GM21619 (cell line): ENCODE measurements at regions not wholly inside any gene's neighbourhood (a gene's known extent, or its start where the extent isn't known, plus 50 kb on each side); places are given as distances from the start of the nearest gene placed in this dataset.

Experiments
- ATAC-seq: cut with Tn5 transposase; IDR thresholded peaks from one replicate; pipeline ENCODE4 v1.9.1; 2021; ENCODE audit not compliant: unreplicated experiment

DNA sequence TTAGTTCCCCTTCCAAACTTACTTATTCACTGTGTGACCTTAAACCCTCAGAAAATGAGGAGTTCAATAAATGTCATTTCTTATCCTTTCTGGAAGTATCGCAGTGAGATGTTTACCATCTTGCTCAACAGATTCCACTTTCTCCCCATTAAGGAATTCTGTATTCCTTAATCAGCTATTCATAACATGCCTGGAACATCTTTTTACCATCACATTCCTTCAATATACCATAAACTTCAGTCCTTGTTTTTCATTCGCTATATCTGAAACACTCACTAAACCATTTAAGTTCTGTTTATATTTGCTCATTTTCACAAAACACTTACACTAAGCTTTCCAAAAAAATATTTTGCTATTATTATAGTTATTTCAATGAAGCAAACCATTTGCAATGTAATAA, 1158.6 kb downstream of the CDH12 start:
- ATAC-seq: no peak

DNA sequence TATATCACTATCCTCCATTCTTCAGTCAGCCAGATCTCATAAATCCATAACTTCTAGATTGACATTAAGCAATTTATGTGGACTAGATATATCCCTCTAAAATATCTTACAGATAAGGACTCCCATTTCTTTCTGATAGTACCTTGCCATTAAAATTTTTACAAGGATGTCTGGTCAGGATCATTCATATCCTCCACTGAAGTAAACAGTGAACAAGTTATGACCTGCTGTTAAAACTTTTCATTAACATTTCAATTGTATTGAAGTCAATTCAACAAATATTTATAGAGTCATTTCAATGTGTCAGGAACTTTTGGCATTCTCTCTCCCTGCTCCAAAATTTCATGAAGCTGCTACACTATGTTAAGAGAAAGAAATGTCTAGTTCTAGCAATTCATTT, 1159.6 kb downstream of the CDH12 start:
- ATAC-seq: no peak

- no peak for ATAC-seq
Observed at GRCh38 chr5:21689587-21689986, 1163.6 kb downstream of the CDH12 start.

DNA sequence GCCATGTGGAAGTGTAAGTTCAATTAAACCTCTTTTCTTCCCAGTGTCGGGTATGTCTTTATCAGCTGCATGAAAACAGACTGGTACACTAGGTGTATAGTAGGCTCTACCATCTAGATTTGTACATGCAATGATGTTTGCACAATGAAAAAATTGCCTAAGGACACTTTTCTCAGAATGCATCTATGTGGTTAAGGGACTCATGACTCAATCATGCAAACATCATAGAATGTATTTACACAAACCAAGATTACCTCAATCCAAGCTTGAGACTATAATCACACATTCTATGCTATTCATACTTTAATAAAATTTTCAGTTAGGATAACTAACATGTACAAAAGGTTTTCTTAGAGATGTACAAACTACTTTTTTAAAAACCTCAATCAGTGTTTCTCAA, 1164.5 kb downstream of the CDH12 start:
- no peak for ATAC-seq

DNA sequence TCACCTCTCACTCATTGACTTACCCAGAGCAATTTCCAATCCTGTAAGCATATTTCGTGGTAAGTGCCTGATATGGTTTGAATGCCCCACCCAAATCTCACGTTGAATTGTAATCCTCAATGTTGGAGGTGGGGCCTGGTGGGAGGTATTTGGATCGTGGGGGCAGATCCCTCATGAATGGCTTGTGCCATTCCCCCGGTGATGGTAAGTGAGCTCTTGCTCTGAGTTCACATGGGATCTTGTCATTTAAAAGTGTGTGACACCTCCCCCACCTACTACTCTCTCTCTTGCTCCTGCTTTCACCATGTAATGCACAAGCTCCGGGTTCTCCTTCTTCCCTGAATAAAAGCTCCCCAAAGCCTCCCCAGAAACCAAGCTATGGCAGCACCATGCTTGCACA, 1165.5 kb downstream of the CDH12 start:
- no peak for ATAC-seq

DNA sequence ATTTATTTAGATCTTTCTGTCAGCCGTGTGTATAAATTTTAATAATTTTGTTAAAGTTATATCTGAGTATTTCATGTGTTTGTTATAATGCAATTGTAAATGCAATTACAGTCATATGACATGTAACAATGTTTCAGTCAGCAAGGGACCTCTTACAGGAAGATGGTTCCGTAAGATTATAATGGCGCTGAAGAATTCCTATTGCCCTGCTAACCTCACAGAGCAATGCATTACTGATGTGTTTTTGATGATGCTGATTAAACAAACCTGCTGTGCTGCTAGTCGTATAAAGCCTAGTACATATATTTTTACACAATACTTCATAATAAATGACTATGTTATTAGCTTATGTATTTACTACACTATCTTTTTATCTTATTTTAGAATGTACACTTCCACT, 1166.4 kb downstream of the CDH12 start:
- ATAC-seq: no peak

DNA sequence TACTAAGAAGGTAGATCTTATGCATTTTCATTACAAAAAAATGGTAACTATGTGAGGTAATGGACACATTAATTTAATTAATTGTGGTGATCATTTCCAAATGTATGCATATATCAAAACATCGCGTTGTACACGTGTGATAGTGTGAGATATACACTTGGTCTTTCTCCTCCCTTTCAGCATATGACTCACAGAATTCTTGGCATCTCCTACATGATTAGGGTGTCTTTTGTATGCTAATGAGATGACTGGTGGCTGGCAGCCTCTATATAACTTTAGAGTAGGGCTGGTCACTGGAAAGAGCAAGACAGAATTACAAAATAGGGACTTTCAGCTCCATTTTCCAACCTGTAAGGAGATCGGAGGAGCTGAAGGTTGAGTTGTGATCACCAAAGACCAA, 1167.6 kb downstream of the CDH12 start:
- ATAC-seq: no peak

DNA sequence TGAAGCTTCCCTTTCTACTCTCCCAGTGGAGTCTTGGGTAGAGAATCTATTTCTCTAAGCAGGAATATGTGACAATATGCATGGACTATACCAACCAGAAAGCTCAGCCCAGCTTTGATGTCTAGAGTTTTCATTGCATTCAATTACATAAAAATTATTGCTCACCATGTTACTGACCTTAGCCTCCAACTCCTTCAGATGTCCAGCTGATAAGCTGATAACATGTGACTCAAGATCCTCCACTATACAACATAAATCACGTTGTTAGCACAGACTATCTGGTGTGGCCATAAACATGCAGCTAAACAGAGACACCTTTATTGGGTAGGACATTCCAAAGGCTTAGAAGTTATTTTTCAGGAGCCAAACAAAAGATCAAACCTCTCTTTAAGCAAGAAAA, 1168.2 kb downstream of the CDH12 start:
- ATAC-seq: no peak

DNA sequence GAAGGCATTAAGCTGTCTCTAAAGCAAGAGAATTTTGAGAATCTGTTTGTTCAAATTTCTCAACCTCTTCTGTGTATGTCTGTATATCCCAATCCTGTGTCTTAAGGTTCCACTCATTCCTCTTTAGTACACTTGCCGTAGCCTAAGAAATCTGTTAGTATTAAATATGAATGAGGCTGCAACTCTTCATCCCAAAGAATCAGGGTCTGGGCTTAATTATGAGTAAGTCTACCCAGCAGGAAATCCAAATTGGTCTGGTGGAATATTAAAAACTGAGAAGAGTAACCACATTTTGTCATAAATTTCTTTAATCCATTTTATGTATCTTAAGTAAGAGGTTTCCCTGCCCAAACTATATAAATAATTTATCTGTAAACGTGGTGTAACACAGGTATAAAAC, 1171.2 kb downstream of the CDH12 start:
- ATAC-seq: no peak

GRCh38 chr5:21680641-21681040, 1172.5 kb downstream of the CDH12 start:
- no peak for ATAC-seq

DNA sequence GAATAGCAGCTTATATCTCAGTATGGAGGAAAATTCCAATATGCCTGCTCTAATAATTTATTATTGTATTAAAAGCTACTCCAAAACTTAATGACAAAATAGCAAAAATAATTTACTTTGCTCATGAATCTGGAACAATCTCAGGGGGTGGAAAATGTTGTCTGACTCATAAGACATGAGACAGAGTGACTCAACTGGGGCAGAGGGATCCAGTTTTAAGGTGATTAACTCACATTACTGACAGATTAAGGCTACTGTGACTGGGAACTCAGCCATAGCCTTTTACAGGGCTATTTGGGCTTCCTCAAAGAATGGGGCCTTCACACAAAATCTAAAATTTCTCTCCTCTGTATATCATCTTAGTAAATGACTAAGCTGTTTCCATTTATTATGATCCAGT, 1172.9 kb downstream of the CDH12 start:
- no peak for ATAC-seq

- no peak for ATAC-seq
Observed at GRCh38 chr5:21678526-21678925, 1174.6 kb downstream of the CDH12 start.

DNA sequence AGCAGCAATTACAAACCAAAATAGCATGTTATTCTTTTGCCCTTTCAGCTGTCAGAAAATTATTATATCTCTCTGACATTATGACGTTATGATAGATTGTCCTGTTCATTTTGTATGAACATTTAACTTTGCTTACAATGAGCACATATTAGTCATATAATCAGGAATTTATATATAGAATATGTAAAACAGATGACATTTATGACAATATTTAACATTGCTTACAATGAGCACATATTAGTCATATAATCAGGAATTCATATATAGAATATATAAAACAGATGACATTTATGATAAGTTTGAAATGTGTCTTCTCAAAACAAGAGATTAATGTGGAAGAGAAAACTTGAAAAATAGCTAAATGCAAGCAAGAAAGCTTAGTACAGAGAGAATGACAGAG, 1180.2 kb downstream of the CDH12 start:
- no peak for ATAC-seq

DNA sequence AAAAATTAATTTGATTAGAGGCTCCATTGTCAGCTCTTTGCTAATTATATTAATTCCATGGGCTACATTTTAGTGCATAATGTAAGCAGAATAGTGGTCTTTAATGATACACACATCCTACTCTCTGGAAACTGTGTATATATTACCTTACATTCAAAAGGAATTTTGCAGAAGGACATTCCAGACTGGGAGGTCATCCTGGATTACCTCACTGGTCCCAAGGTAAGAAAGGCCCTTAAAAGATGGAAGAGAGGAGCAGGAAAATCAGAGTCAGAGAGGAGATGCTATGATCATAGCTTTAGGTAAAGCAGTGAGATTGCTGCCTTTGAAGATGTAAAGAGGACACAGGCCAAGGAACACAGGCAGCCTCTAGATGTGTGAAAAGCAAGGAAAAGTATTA, 1180.8 kb downstream of the CDH12 start:
- no peak for ATAC-seq

DNA sequence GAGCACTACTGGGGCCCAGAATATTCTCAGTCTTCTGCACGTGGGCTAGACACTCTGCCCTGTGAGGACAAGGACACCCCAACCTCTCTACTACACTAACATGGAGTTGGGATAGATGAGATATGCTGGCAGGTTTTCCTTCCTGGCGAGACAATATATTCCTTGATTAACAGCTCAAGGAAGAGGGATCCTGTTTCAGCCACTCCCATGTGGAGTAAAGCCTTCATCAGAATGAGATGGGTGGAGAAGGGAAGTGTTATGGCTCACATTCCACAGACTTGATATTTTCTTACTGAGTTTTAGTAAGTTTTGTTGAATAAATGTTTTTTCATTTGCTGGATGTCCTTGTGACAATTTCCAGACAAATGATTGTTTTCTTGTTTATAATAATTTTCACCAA, 1187.6 kb downstream of the CDH12 start:
- ATAC-seq: no peak

- no peak for ATAC-seq
Observed at GRCh38 chr5:21663082-21663481, 1190.1 kb downstream of the CDH12 start.

- no peak for ATAC-seq
Observed at GRCh38 chr5:21661184-21661583, 1192.0 kb downstream of the CDH12 start.

- no peak for ATAC-seq
Observed at GRCh38 chr5:21654556-21654955, 1198.6 kb downstream of the CDH12 start.

DNA sequence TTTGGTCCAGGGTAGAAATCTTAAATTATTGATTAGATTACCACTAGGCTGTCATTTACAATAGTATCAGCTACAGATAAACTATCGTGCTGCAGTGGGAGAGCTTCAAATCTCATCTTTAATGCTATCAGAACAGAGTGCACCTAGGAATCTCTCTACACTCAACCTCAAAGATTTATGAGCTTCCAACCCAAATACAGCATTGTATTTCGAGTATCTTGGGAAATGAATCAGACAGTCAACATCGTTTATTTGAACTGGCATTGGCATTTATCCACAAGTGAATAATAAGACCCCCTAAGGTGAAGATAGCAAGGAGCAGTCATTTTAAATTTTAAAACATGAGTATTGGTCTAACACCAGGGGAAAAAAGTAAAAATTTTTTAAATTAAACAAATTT, 1203.2 kb downstream of the CDH12 start:
- ATAC-seq: no peak

GRCh38 chr5:21646469-21646868, 1206.7 kb downstream of the CDH12 start:
- ATAC-seq: no peak

DNA sequence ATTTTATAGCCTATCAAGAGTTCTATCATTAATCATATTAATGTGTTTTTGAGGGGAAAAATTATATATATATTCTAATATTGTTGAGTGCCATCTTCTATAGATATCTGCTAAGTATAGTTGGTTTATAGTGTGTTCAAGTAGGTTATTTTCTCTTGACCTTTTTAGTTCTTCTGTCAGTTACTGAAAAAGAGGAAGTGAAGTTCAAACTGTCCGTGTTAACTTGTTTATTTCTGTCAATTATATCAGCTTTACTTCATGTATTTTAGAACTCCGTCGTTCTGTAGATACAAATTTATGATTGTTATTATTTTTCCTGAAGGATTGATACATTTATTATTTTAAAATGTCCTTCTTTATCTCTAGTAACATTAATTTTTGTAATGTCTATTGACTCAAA, 1209.1 kb downstream of the CDH12 start:
- no peak for ATAC-seq

DNA sequence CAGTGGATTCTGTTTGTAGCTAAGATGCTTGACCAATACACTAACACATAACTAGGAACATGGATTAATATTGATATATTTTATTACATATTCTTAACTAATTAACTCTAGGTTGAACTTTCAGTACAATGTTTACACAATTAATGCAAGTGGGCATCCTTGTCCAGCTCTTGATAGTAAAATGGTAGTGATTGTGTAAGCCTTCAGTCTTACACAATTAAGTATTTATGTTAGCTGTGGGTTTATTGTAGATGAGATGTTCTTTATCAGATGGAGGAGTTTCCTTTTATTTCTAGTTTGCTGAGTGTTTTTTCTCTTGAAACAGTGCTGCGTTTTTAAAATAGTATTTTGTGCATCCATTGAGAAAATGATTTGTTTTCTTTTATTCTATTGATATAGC, 1210.8 kb downstream of the CDH12 start:
- no peak for ATAC-seq

- ATAC-seq: no peak
Observed at GRCh38 chr5:21623831-21624230, 1229.3 kb downstream of the CDH12 start.

GRCh38 chr5:21615195-21615765, 1237.9 kb downstream of the CDH12 start:
- ATAC-seq: no peak
